GM12891 (cell line): ENCODE measurements at regions not wholly inside any gene's neighbourhood (a gene's known extent, or its start where the extent isn't known, plus 50 kb on each side); places are given as distances from the start of the nearest gene placed in this dataset.

Experiments
- POLR2A ChIP-seq: IDR thresholded peaks from 2 replicates; pipeline ENCODE4 v1.6.1; 2011; ENCODE audit warnings: low read depth, low read length, control low read depth
- POLR2AphosphoS5 ChIP-seq: IDR thresholded peaks from 2 replicates; pipeline ENCODE4 v1.6.1; 2011; ENCODE audit warnings: low read depth, low read length, control low read depth
- POU2F2 ChIP-seq: IDR thresholded peaks from 2 replicates; pipeline ENCODE4 v1.6.1; 2011; ENCODE audit warnings: low read depth, mild to moderate bottlenecking, control low read depth, low read length, moderate library complexity
- TAF1 ChIP-seq: IDR thresholded peaks from 2 replicates; pipeline ENCODE4 v1.6.1; 2011; ENCODE audit warnings: low read depth, low read length, control low read depth

GRCh38 chr16:5837007-5837670 lies 739.5 kb upstream of the EEF2KMT start:
- TF ChIP-seq POLR2A = no peak
- TF ChIP-seq POLR2AphosphoS5 = no peak
- no peak for TF ChIP-seq TAF1
- TF ChIP-seq POU2F2 = no peak
